ENCODE measurements at regions not wholly inside any gene's neighbourhood (a gene's known extent, or its start where the extent isn't known, plus 50 kb on each side); places are given as distances from the start of the nearest gene placed in this dataset.

- no peaks in the 10 kb centered on the region for H3K9me3 Mint-ChIP-seq (ENCODE audit: unreplicated experiment)
- ChIA-PET CTCF (no interaction called here), POLR2A (no interaction called here)
- H3K4me1 Mint-ChIP-seq (ENCODE audit: low read depth, unreplicated experiment) = peaks cover 3% of the 10 kb centered on the region
- 0 out of 2 replicates have a peak, but pooled peaks cover 7% of the 10 kb centered on the region for H3K4me1 ChIP-seq
- no peaks in the 10 kb centered on the region for H3K36me3 ChIP-seq (ENCODE audit: control insufficient read depth, insufficient read depth, low read length)
- H3K9me3 ChIP-seq = no peaks in the 10 kb centered on the region
- no peaks in the 10 kb centered on the region for H3K27me3 ChIP-seq (replicated peaks; ENCODE audit: control insufficient read depth, insufficient read depth, low read length)
- intact Hi-C loops (cut with micrococcal nuclease; ENCODE audit: unreplicated experiment) = no loop called here
- no peak for DNase-seq
- no peak overlapping the region for H3K4me3 Mint-ChIP-seq (ENCODE audit: unreplicated experiment)
- H3K27ac Mint-ChIP-seq (ENCODE audit: unreplicated experiment) = no peak overlapping the region
- TF ChIP-seq CTCF (IDR thresholded peaks at IDR 0.05; ENCODE audit: insufficient read depth in 1 of 2, low read depth in 1 of 2, low read length in 1 of 2, severe bottlenecking in 1 of 2, unreplicated experiment in 1 of 2) = no peak
- H3K27me3 Mint-ChIP-seq (ENCODE audit: insufficient read depth, unreplicated experiment) = no peaks in the 10 kb centered on the region
- no peak overlapping the region for H3K4me3 ChIP-seq (ENCODE audit: low read depth, low read length)
- no TSS peak for BruUV-seq (replicated peaks)
- no peaks in the 10 kb centered on the region for H3K36me3 Mint-ChIP-seq (ENCODE audit: insufficient read depth, unreplicated experiment)
These were observed 451.5 kb upstream of the CITED2 start for GRCh38 chr6:139825935-139826374.

- Mint-ChIP-seq H3K27ac (ENCODE audit: unreplicated experiment) (no peak overlapping the region), H3K36me3 (ENCODE audit: insufficient read depth, unreplicated experiment) (no peaks in the 10 kb centered on the region), H3K27me3 (ENCODE audit: insufficient read depth, unreplicated experiment) (no peaks in the 10 kb centered on the region), H3K4me3 (ENCODE audit: unreplicated experiment) (no peak overlapping the region), H3K4me1 (ENCODE audit: low read depth, unreplicated experiment) (peaks cover 7% of the 10 kb centered on the region), H3K9me3 (ENCODE audit: unreplicated experiment) (no peaks in the 10 kb centered on the region)
- no peaks in the 10 kb centered on the region for H3K36me3 ChIP-seq (ENCODE audit: control insufficient read depth, insufficient read depth, low read length)
- H3K4me3 ChIP-seq (ENCODE audit: low read depth, low read length) = no peak overlapping the region
- no peaks in the 10 kb centered on the region for H3K9me3 ChIP-seq
- intact Hi-C loops (cut with micrococcal nuclease; ENCODE audit: unreplicated experiment) = no loop called here
- 0 out of 2 replicates have a peak, but pooled peaks cover 7% of the 10 kb centered on the region for H3K4me1 ChIP-seq
- no peak for DNase-seq
- TF ChIP-seq CTCF (IDR thresholded peaks at IDR 0.05; ENCODE audit: insufficient read depth in 1 of 2, low read depth in 1 of 2, low read length in 1 of 2, severe bottlenecking in 1 of 2, unreplicated experiment in 1 of 2) = no peak
- ChIA-PET CTCF (no interaction called here), POLR2A (no interaction called here)
- BruUV-seq (replicated peaks) = no TSS peak
- H3K27me3 ChIP-seq (replicated peaks; ENCODE audit: control insufficient read depth, insufficient read depth, low read length) = no peaks in the 10 kb centered on the region
These were observed 450.4 kb upstream of the CITED2 start for GRCh38 chr6:139824864-139825263.

GRCh38 chr6:139823808-139824126 is 449.3 kb upstream of the CITED2 start:
- Mint-ChIP-seq H3K27me3 (ENCODE audit: insufficient read depth, unreplicated experiment) (no peaks in the 10 kb centered on the region), H3K9me3 (ENCODE audit: unreplicated experiment) (no peaks in the 10 kb centered on the region), H3K36me3 (ENCODE audit: insufficient read depth, unreplicated experiment) (no peaks in the 10 kb centered on the region), H3K4me3 (ENCODE audit: unreplicated experiment) (no peak overlapping the region), H3K4me1 (ENCODE audit: low read depth, unreplicated experiment) (peaks cover 7% of the 10 kb centered on the region), H3K27ac (ENCODE audit: unreplicated experiment) (no peak overlapping the region)
- no peaks in the 10 kb centered on the region for H3K36me3 ChIP-seq (ENCODE audit: control insufficient read depth, insufficient read depth, low read length)
- H3K27me3 ChIP-seq (replicated peaks; ENCODE audit: control insufficient read depth, insufficient read depth, low read length) = no peaks in the 10 kb centered on the region
- 0 out of 2 replicates have a peak, but pooled peaks cover 7% of the 10 kb centered on the region for H3K4me1 ChIP-seq
- no peak for TF ChIP-seq CTCF (IDR thresholded peaks at IDR 0.05; ENCODE audit: insufficient read depth in 1 of 2, low read depth in 1 of 2, low read length in 1 of 2, severe bottlenecking in 1 of 2, unreplicated experiment in 1 of 2)
- intact Hi-C loops (cut with micrococcal nuclease; ENCODE audit: unreplicated experiment) = no loop called here
- CTCF ChIA-PET = no interaction called here
- POLR2A ChIA-PET = no interaction called here
- no peak for DNase-seq
- no peak overlapping the region for H3K4me3 ChIP-seq (ENCODE audit: low read depth, low read length)
- BruUV-seq (replicated peaks) = no TSS peak
- H3K9me3 ChIP-seq = no peaks in the 10 kb centered on the region
